Activated CD4-positive, alpha-beta memory T cell treated with anti-CD3 and anti-CD28 coated beads, Interleukin-2, amount 10 ng/mL, durations not matched to agents 7 days and 5 days (primary cell): ENCODE measurements at regions not wholly inside any gene's neighbourhood (a gene's known extent, or its start where the extent isn't known, plus 50 kb on each side); places are given as distances from the start of the nearest gene placed in this dataset.

ENCODE experiments used
- CTCF ChIA-PET: fragments of 350-600 bp; sonication (Branson Sonifier 250); formaldehyde crosslinking; loops from one replicate; lab custom pipeline; 2021; ENCODE audit warnings: antibody characterized with exemption, inconsistent platforms; lab: Charles Lee
- POLR2A ChIA-PET: fragments of 350-600 bp; sonication (Branson Sonifier 250); formaldehyde crosslinking; loops from one replicate; lab custom pipeline; 2021; ENCODE audit warnings: antibody characterized with exemption; lab: Charles Lee
- DNase-seq: peaks from one replicate; pipeline ENCODE4 v3.0.0-alpha.2; 2020
- H3K27ac Mint-ChIP-seq: one replicate; pipeline ENCODE4 v1.8.0; 2021; ENCODE audit warnings: mild to moderate bottlenecking, mixed read lengths
- H3K27me3 Mint-ChIP-seq: one replicate; pipeline ENCODE4 v1.8.0; 2021; ENCODE audit warnings: mixed read lengths
- H3K36me3 Mint-ChIP-seq: one replicate; pipeline ENCODE4 v1.8.0; 2021; ENCODE audit warnings: low read depth, mixed read lengths
- H3K4me1 Mint-ChIP-seq: one replicate; pipeline ENCODE4 v1.8.0; 2021; ENCODE audit warnings: mixed read lengths
- H3K4me3 Mint-ChIP-seq: one replicate; pipeline ENCODE4 v1.8.0; 2021; ENCODE audit warnings: mild to moderate bottlenecking, mixed read lengths
- H3K9me3 Mint-ChIP-seq: one replicate; pipeline ENCODE4 v1.8.0; 2021; ENCODE audit warnings: mixed read lengths

- Mint-ChIP-seq H3K4me3 (no peak overlapping the region), H3K9me3 (no peaks in the 10 kb centered on the region), H3K36me3 (no peaks in the 10 kb centered on the region), H3K27ac (no peak overlapping the region), H3K27me3 (peaks cover 8% of the 10 kb centered on the region), H3K4me1 (no peaks in the 10 kb centered on the region)
- DNase-seq = no peak
- ChIA-PET POLR2A (no interaction called here), CTCF (no interaction called here)
These were observed 202.5 kb upstream of the MAN1A1 start for GRCh38 chr6:119552021-119552420.

- H3K4me3 Mint-ChIP-seq = no peak overlapping the region
- POLR2A ChIA-PET = no interaction called here
- H3K4me1 Mint-ChIP-seq = no peaks in the 10 kb centered on the region
- H3K9me3 Mint-ChIP-seq = no peaks in the 10 kb centered on the region
- H3K27me3 Mint-ChIP-seq = peaks cover 15% of the 10 kb centered on the region
- H3K36me3 Mint-ChIP-seq = no peaks in the 10 kb centered on the region
- CTCF ChIA-PET = no interaction called here
- H3K27ac Mint-ChIP-seq = no peak overlapping the region
- DNase-seq = no peak
These were observed 197.5 kb upstream of the MAN1A1 start for GRCh38 chr6:119547024-119547423.

- no peak overlapping the region for H3K27ac Mint-ChIP-seq
- H3K4me3 Mint-ChIP-seq = no peak overlapping the region
- H3K9me3 Mint-ChIP-seq = no peaks in the 10 kb centered on the region
- DNase-seq = no peak
- CTCF ChIA-PET = no interaction called here
- H3K4me1 Mint-ChIP-seq = no peaks in the 10 kb centered on the region
- POLR2A ChIA-PET = no interaction called here
- no peaks in the 10 kb centered on the region for H3K36me3 Mint-ChIP-seq
- peaks cover 20% of the 10 kb centered on the region for H3K27me3 Mint-ChIP-seq
These were observed 195.7 kb upstream of the MAN1A1 start for GRCh38 chr6:119545245-119545644.

GRCh38 chr6:119544325-119545175, 195.0 kb upstream of the MAN1A1 start:
- no peaks in the 10 kb centered on the region for H3K36me3 Mint-ChIP-seq
- ChIA-PET POLR2A (no interaction called here), CTCF (interaction anchor here (1.3 kb wide), 1 partner anchor 194 kb away, joined by 5 read pairs; no protein-coding TSS in a partner anchor)
- H3K4me3 Mint-ChIP-seq = no peak overlapping the region
- no peaks in the 10 kb centered on the region for H3K9me3 Mint-ChIP-seq
- H3K27ac Mint-ChIP-seq = no peak overlapping the region
- peaks cover 22% of the 10 kb centered on the region for H3K27me3 Mint-ChIP-seq
- DNase-seq = no peak
- no peaks in the 10 kb centered on the region for H3K4me1 Mint-ChIP-seq

- no peaks in the 10 kb centered on the region for H3K36me3 Mint-ChIP-seq
- POLR2A ChIA-PET = no interaction called here
- H3K4me3 Mint-ChIP-seq = no peak overlapping the region
- peaks cover 22% of the 10 kb centered on the region for H3K27me3 Mint-ChIP-seq
- H3K4me1 Mint-ChIP-seq = no peaks in the 10 kb centered on the region
- DNase-seq = no peak
- H3K9me3 Mint-ChIP-seq = no peaks in the 10 kb centered on the region
- CTCF ChIA-PET = interaction anchor here (1.3 kb wide), 1 partner anchor 193 kb away, joined by 5 read pairs; no protein-coding TSS in a partner anchor
- no peak overlapping the region for H3K27ac Mint-ChIP-seq
These were observed 193.8 kb upstream of the MAN1A1 start for GRCh38 chr6:119543332-119543731.

GRCh38 chr6:119542037-119542436, 192.5 kb upstream of the MAN1A1 start:
- POLR2A ChIA-PET = no interaction called here
- CTCF ChIA-PET = no interaction called here
- Mint-ChIP-seq H3K4me1 (no peaks in the 10 kb centered on the region), H3K27me3 (peaks cover 19% of the 10 kb centered on the region), H3K9me3 (no peaks in the 10 kb centered on the region), H3K27ac (no peak overlapping the region), H3K4me3 (no peak overlapping the region), H3K36me3 (no peaks in the 10 kb centered on the region)
- no peak for DNase-seq

- no peak overlapping the region for H3K4me3 Mint-ChIP-seq
- no peaks in the 10 kb centered on the region for H3K9me3 Mint-ChIP-seq
- H3K27ac Mint-ChIP-seq = no peak overlapping the region
- no peaks in the 10 kb centered on the region for H3K4me1 Mint-ChIP-seq
- H3K36me3 Mint-ChIP-seq = no peaks in the 10 kb centered on the region
- POLR2A ChIA-PET = no interaction called here
- CTCF ChIA-PET = no interaction called here
- no peak for DNase-seq
- H3K27me3 Mint-ChIP-seq = peaks cover 22% of the 10 kb centered on the region
These were observed 191.8 kb upstream of the MAN1A1 start for GRCh38 chr6:119541132-119541905.

- no peak overlapping the region for H3K4me3 Mint-ChIP-seq
- ChIA-PET POLR2A (no interaction called here), CTCF (interaction anchor here (0.6 kb wide), 1 partner anchor 411 kb away, joined by 3 read pairs; no protein-coding TSS in a partner anchor)
- no peaks in the 10 kb centered on the region for H3K4me1 Mint-ChIP-seq
- no peak overlapping the region for H3K27ac Mint-ChIP-seq
- no peaks in the 10 kb centered on the region for H3K9me3 Mint-ChIP-seq
- no peak for DNase-seq
- H3K27me3 Mint-ChIP-seq = peaks cover 22% of the 10 kb centered on the region
- no peaks in the 10 kb centered on the region for H3K36me3 Mint-ChIP-seq
These were observed 190.9 kb upstream of the MAN1A1 start for GRCh38 chr6:119540417-119540816.

- peaks cover 19% of the 10 kb centered on the region for H3K27me3 Mint-ChIP-seq
- CTCF ChIA-PET = no interaction called here
- no peaks in the 10 kb centered on the region for H3K36me3 Mint-ChIP-seq
- POLR2A ChIA-PET = no interaction called here
- no peaks in the 10 kb centered on the region for H3K9me3 Mint-ChIP-seq
- DNase-seq = no peak
- H3K4me1 Mint-ChIP-seq = no peaks in the 10 kb centered on the region
- H3K27ac Mint-ChIP-seq = no peak overlapping the region
- no peak overlapping the region for H3K4me3 Mint-ChIP-seq
These were observed 189.6 kb upstream of the MAN1A1 start for GRCh38 chr6:119539066-119539746.

GRCh38 chr6:119536666-119537065, 187.1 kb upstream of the MAN1A1 start:
- H3K27ac Mint-ChIP-seq = no peak overlapping the region
- H3K9me3 Mint-ChIP-seq = no peaks in the 10 kb centered on the region
- H3K4me1 Mint-ChIP-seq = peaks cover 6% of the 10 kb centered on the region
- H3K27me3 Mint-ChIP-seq = peaks cover 11% of the 10 kb centered on the region
- no peak for DNase-seq
- ChIA-PET POLR2A (no interaction called here), CTCF (no interaction called here)
- H3K4me3 Mint-ChIP-seq = no peak overlapping the region
- H3K36me3 Mint-ChIP-seq = no peaks in the 10 kb centered on the region

GRCh38 chr6:119535332-119535731, 185.8 kb upstream of the MAN1A1 start:
- no peak overlapping the region for H3K4me3 Mint-ChIP-seq
- no peak for DNase-seq
- H3K9me3 Mint-ChIP-seq = no peaks in the 10 kb centered on the region
- peaks cover 7% of the 10 kb centered on the region for H3K27me3 Mint-ChIP-seq
- no peak overlapping the region for H3K27ac Mint-ChIP-seq
- ChIA-PET POLR2A (interaction anchor here (1.5 kb wide), 1 partner anchor 185 kb away, joined by 4 read pairs; no protein-coding TSS in a partner anchor), CTCF (no interaction called here)
- H3K4me1 Mint-ChIP-seq = peaks cover 6% of the 10 kb centered on the region
- H3K36me3 Mint-ChIP-seq = no peaks in the 10 kb centered on the region

GRCh38 chr6:119533603-119534279, 184.2 kb upstream of the MAN1A1 start:
- ChIA-PET CTCF (no interaction called here), POLR2A (no interaction called here)
- H3K4me3 Mint-ChIP-seq = no peak overlapping the region
- no peaks in the 10 kb centered on the region for H3K9me3 Mint-ChIP-seq
- DNase-seq = no peak
- H3K4me1 Mint-ChIP-seq = peaks cover 6% of the 10 kb centered on the region
- peaks cover 9% of the 10 kb centered on the region for H3K27me3 Mint-ChIP-seq
- H3K27ac Mint-ChIP-seq = no peak overlapping the region
- no peaks in the 10 kb centered on the region for H3K36me3 Mint-ChIP-seq

- Mint-ChIP-seq H3K4me3 (no peak overlapping the region), H3K27ac (no peak overlapping the region), H3K9me3 (no peaks in the 10 kb centered on the region), H3K27me3 (peaks cover 14% of the 10 kb centered on the region), H3K36me3 (no peaks in the 10 kb centered on the region), H3K4me1 (no peaks in the 10 kb centered on the region)
- ChIA-PET POLR2A (no interaction called here), CTCF (no interaction called here)
- no peak for DNase-seq
These were observed 177.6 kb upstream of the MAN1A1 start for GRCh38 chr6:119527231-119527578.
